ENCODE measurements at regions not wholly inside any gene's neighbourhood (a gene's known extent, or its start where the extent isn't known, plus 50 kb on each side); places are given as distances from the start of the nearest gene placed in this dataset.

GRCh38 chr14:83461521-83461920 is 1927.9 kb upstream of the SEL1L start:
- H3K4me3 ChIP-seq = no peak overlapping the region
- intact Hi-C loops (cut with DNase I) = no loop called here
- no peak for ATAC-seq

GRCh38 chr14:83462759-83463158 is 1929.1 kb upstream of the SEL1L start:
- Histone ChIP-seq H3K27ac (no peak overlapping the region), H3K9me3 (no peaks in the 10 kb centered on the region), H3K36me3 (no peaks in the 10 kb centered on the region), H3K4me1 (no peaks in the 10 kb centered on the region), H3K27me3 (no peaks in the 10 kb centered on the region), H3K4me3 (no peak overlapping the region)
- 58% methylated on average over 2 of the region's 3 CpGs for WGBS (ENCODE audit: insufficient coverage, low coverage, low lambda C conversion rate, missing lambda C conversion rate)
- no peak for ATAC-seq
- TF ChIP-seq POLR2A (IDR thresholded peaks at IDR 0.05) = no peak
- TF ChIP-seq CTCF (IDR thresholded peaks at IDR 0.05) = no peak
- intact Hi-C loops (cut with DNase I) = no loop called here
- DNase-seq = no peak

More at GRCh38 chr14:83461521-83461920, 1927.9 kb upstream of the SEL1L start:
- Histone ChIP-seq H3K9me3 (no peaks in the 10 kb centered on the region), H3K4me1 (no peaks in the 10 kb centered on the region), H3K36me3 (no peaks in the 10 kb centered on the region), H3K27me3 (no peaks in the 10 kb centered on the region), H3K27ac (no peak overlapping the region)
- TF ChIP-seq CTCF (IDR thresholded peaks at IDR 0.05) (no peak), POLR2A (IDR thresholded peaks at IDR 0.05) (no peak)
- WGBS (ENCODE audit: insufficient coverage, low coverage, low lambda C conversion rate, missing lambda C conversion rate) = 53% methylated on average over 4 of the region's 4 CpGs
- no peak for DNase-seq

GRCh38 chr14:83463500-83464098 is 1929.9 kb upstream of the SEL1L start:
- ATAC-seq = peak in 2 of 4 donors; percentile 43 to 59
- Histone ChIP-seq H3K4me3 (no peak overlapping the region), H3K36me3 (no peaks in the 10 kb centered on the region), H3K9me3 (no peaks in the 10 kb centered on the region), H3K4me1 (no peaks in the 10 kb centered on the region), H3K27ac (no peak overlapping the region), H3K27me3 (no peaks in the 10 kb centered on the region)
- WGBS (ENCODE audit: insufficient coverage, low coverage, low lambda C conversion rate, missing lambda C conversion rate) = 34% methylated on average over 4 of the region's 4 CpGs
- no peak for DNase-seq
- TF ChIP-seq POLR2A (IDR thresholded peaks at IDR 0.05) = no peak
- peak; percentile 57 to 72 (median 60) for TF ChIP-seq CTCF (IDR thresholded peaks at IDR 0.05)
- intact Hi-C loops (cut with DNase I) = no loop called here

GRCh38 chr14:83467811-83468210 is 1934.2 kb upstream of the SEL1L start:
- Histone ChIP-seq H3K36me3 (no peaks in the 10 kb centered on the region), H3K4me3 (no peak overlapping the region), H3K9me3 (no peaks in the 10 kb centered on the region), H3K27ac (no peak overlapping the region), H3K4me1 (no peaks in the 10 kb centered on the region), H3K27me3 (no peaks in the 10 kb centered on the region)
- intact Hi-C loops (cut with DNase I) = no loop called here
- no peak for TF ChIP-seq POLR2A (IDR thresholded peaks at IDR 0.05)
- TF ChIP-seq CTCF (IDR thresholded peaks at IDR 0.05) = no peak
- DNase-seq (no peak), ATAC-seq (no peak)
- WGBS (ENCODE audit: insufficient coverage, low coverage, low lambda C conversion rate, missing lambda C conversion rate) = 47% methylated on average over 3 of the region's 3 CpGs

- intact Hi-C loops (cut with DNase I) = no loop called here
These were observed 1936.8 kb upstream of the SEL1L start for GRCh38 chr14:83470466-83470865.

More at GRCh38 chr14:83470466-83470865, 1936.8 kb upstream of the SEL1L start:
- no peak for TF ChIP-seq POLR2A (IDR thresholded peaks at IDR 0.05)
- no peak for TF ChIP-seq CTCF (IDR thresholded peaks at IDR 0.05)
- no peaks in the 10 kb centered on the region for H3K27me3 ChIP-seq
- H3K4me3 ChIP-seq = no peak overlapping the region
- no peak for ATAC-seq
- no peak overlapping the region for H3K27ac ChIP-seq
- H3K36me3 ChIP-seq = no peaks in the 10 kb centered on the region
- H3K4me1 ChIP-seq = no peaks in the 10 kb centered on the region
- H3K9me3 ChIP-seq = no peaks in the 10 kb centered on the region
- 40% methylated on average over 4 of the region's 4 CpGs for WGBS (ENCODE audit: insufficient coverage, low coverage, low lambda C conversion rate, missing lambda C conversion rate)
- no peak for DNase-seq
